T-cell (primary cell): ENCODE measurements at regions not wholly inside any gene's neighbourhood (a gene's known extent, or its start where the extent isn't known, plus 50 kb on each side); places are given as distances from the start of the nearest gene placed in this dataset.

Source experiments
- ATAC-seq, 4 experiments: fragments of 200-7000 bp in 3 of 4; fragments of 150-1000 bp in 1 of 4; cut with Tn5 transposase; replicated peaks in 1 of 4; 1 replicate in 3 of 4; 2 replicates in 1 of 4; pipeline ENCODE4 v1.10.0; 2021; ENCODE audit warnings: moderate library complexity in 3 of 4, mild to moderate bottlenecking in 2 of 4, moderate number of reproducible peaks in 1 of 4
- CTCF ChIA-PET, 2 donors: fragments of 300-600 bp; sonication (Branson Sonifier 250); formaldehyde crosslinking; loops; one replicate each; lab custom pipeline; 2022; ENCODE audit warnings: antibody characterized with exemption in 2 of 2; lab: Charles Lee
- POLR2A ChIA-PET, 2 donors: fragments of 300-600 bp; sonication (Branson Sonifier 250); formaldehyde crosslinking; loops; one replicate each; lab custom pipeline; 2022; ENCODE audit warnings: antibody characterized with exemption in 2 of 2; lab: Charles Lee
- DNase-seq, 35 experiments: peaks; one replicate each; pipeline versions ENCODE4 v3.0.0 to v3.0.0-alpha.2; 2013 to 2023
- H3K27ac ChIP-seq: one replicate; pipeline ENCODE4 v1.5.1; 2013; ENCODE audit warnings: low read length
- H3K27me3 ChIP-seq, 2 experiments: replicated peaks in 1 of 2; 1 replicate in 1 of 2; 2 replicates in 1 of 2; pipeline versions ENCODE4 v1.6.1 to v1.7.0; 2013; ENCODE audit warnings: low read length in 1 of 2, mixed read lengths in 1 of 2; ENCODE audit not compliant: control insufficient read depth in 2 of 2, insufficient read depth in 2 of 2; ENCODE audit errors: extremely low read depth in 1 of 2
- H3K36me3 ChIP-seq, 2 donors: 1 replicate in 1 of 2; 2 replicates in 1 of 2; pipeline versions ENCODE4 v1.6.1 to v1.7.0; 2013; ENCODE audit warnings: low read length in 1 of 2; ENCODE audit not compliant: control insufficient read depth in 2 of 2, insufficient read depth in 1 of 2; ENCODE audit errors: extremely low read depth in 1 of 2
- H3K4me1 ChIP-seq, 2 experiments: 1 replicate in 1 of 2; 2 replicates in 1 of 2; pipeline versions ENCODE4 v1.6.1 to v1.7.0; 2013; ENCODE audit warnings: low read length in 2 of 2, mixed read lengths in 1 of 2; ENCODE audit not compliant: insufficient read depth in 2 of 2, control insufficient read depth in 1 of 2; ENCODE audit errors: extremely low read depth in 1 of 2
- H3K4me3 ChIP-seq, 2 donors: 1 replicate in 1 of 2; 2 replicates in 1 of 2; pipeline versions ENCODE4 v1.5.1 to v1.7.0; 2013; ENCODE audit warnings: mild to moderate bottlenecking in 2 of 2, low read length in 1 of 2, moderate library complexity in 1 of 2; ENCODE audit not compliant: control insufficient read depth in 1 of 2; ENCODE audit errors: extremely low read depth in 1 of 2
- H3K9me3 ChIP-seq: 2 replicates; pipeline ENCODE4 v1.7.0; 2013
- H3K27ac Mint-ChIP-seq, 2 donors: one replicate each; pipeline ENCODE4 v1.8.0; 2020 to 2021; ENCODE audit warnings: mild to moderate bottlenecking in 2 of 2, mixed read lengths in 2 of 2
- H3K27me3 Mint-ChIP-seq, 2 donors: one replicate each; pipeline ENCODE4 v1.8.0; 2021 to 2022; ENCODE audit warnings: mixed read lengths in 2 of 2
- H3K36me3 Mint-ChIP-seq: one replicate; pipeline ENCODE4 v1.8.0; 2021; ENCODE audit warnings: mixed read lengths
- H3K4me1 Mint-ChIP-seq, 3 donors: one replicate each; pipeline ENCODE4 v1.8.0; 2020 to 2022; ENCODE audit warnings: mixed read lengths in 3 of 3, mild to moderate bottlenecking in 1 of 3
- H3K4me3 Mint-ChIP-seq, 3 donors: one replicate each; pipeline ENCODE4 v1.8.0; 2020 to 2022; ENCODE audit warnings: mild to moderate bottlenecking in 3 of 3, mixed read lengths in 3 of 3, moderate library complexity in 3 of 3
- H3K9me3 Mint-ChIP-seq, 3 donors: one replicate each; pipeline ENCODE4 v1.8.0; 2020 to 2022; ENCODE audit warnings: mixed read lengths in 3 of 3
- WGBS: methylation state at CpG from one replicate; pipeline ENCODE4 v1.1.5; 2013; ENCODE audit warnings: missing lambda C conversion rate; ENCODE audit not compliant: insufficient coverage; 5-methylcytosine and 5-hydroxymethylcytosine counted together

DNA sequence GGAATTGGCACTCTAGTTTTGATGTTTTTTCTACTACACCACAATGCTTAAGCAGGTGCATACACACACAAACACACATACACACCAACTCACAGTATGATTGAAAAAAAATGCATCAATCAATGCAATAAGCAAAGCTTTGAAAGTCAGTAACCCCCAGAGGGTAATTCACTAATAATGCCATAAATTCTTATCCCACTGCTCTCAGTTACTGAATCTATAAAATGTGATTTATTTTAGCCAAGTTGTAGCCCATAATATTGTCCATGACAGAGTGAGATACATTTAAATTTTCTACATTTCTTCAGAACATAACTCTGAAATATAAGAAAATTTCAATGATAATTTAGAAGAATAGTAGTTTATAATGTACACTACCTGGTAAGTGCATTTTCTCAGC, 87.9 kb downstream of the LIG4 start:
- Mint-ChIP-seq H3K36me3 (no peaks in the 10 kb centered on the region), H3K27ac (no peak overlapping the region), H3K9me3 (no peaks in the 10 kb centered on the region), H3K4me1 (no peaks in the 10 kb centered on the region), H3K4me3 (no peak overlapping the region), H3K27me3 (peaks cover 6 to 9% of the 10 kb centered on the region in 2 donors)
- ATAC-seq (no peak), DNase-seq (no peak)
- no peaks in the 10 kb centered on the region for H3K4me1 ChIP-seq
- no peak overlapping the region for H3K27ac ChIP-seq
- ChIA-PET CTCF (no interaction called here), POLR2A (no interaction called here)
- no peaks in the 10 kb centered on the region for H3K36me3 ChIP-seq
- no peaks in the 10 kb centered on the region for H3K27me3 ChIP-seq
- no peak overlapping the region for H3K4me3 ChIP-seq
- no peaks in the 10 kb centered on the region for H3K9me3 ChIP-seq

DNA sequence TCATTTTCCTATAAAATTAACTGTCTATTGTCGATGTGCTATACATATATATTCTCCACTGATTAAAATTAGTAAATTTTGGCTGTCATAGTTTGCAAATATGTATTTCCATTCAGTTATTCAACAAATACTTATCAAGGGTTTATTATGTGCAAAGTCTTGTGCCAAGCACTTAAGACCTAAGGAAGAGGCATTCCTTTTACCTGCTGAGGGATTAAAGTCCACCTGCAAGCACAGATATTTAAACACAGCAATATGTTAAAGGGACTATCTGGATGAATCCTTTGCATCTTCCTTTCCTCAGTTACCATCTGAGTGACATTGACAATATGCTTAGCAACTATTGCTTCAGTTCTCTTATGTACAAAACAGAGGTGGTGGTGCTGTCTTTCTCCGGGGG, 89.3 kb downstream of the LIG4 start:
- Mint-ChIP-seq H3K36me3 (no peaks in the 10 kb centered on the region), H3K27me3 (peaks cover 6 to 9% of the 10 kb centered on the region in 2 donors), H3K4me1 (no peaks in the 10 kb centered on the region), H3K9me3 (no peaks in the 10 kb centered on the region), H3K4me3 (no peak overlapping the region), H3K27ac (no peak overlapping the region)
- Histone ChIP-seq H3K27me3 (no peaks in the 10 kb centered on the region), H3K4me1 (no peaks in the 10 kb centered on the region), H3K4me3 (no peak overlapping the region), H3K9me3 (no peaks in the 10 kb centered on the region), H3K27ac (no peak overlapping the region), H3K36me3 (no peaks in the 10 kb centered on the region)
- DNase-seq (no peak), ATAC-seq (no peak)
- ChIA-PET POLR2A (no interaction called here), CTCF (no interaction called here)
- WGBS: 100% methylated on average over 1 of the region's 2 CpGs

DNA sequence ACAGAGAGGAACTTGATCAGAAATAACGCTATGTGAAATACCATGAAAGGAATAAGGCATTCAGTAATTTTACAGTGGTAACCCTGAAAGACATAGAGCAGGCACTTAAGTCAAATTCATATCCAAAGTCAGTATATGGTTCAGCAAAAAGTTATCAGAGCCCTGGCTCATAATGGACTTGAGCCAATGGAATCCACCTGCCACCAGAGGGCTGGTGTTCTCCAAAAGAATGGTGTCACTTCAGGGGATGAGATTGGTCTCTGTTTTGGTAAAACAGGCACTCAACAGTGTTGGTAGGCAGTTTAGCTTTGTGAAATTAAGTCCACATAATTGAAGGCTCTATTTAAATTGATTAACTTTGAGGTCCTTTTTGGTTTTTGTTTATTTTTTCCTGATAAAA, 93.9 kb downstream of the LIG4 start:
- no peak overlapping the region for H3K27ac Mint-ChIP-seq
- no peaks in the 10 kb centered on the region for H3K4me1 Mint-ChIP-seq
- H3K4me3 Mint-ChIP-seq: no peak overlapping the region
- ChIA-PET CTCF (no interaction called here), POLR2A (no interaction called here)
- no peaks in the 10 kb centered on the region for H3K36me3 Mint-ChIP-seq
- 71% methylated on average over 1 of the region's 1 CpG for WGBS
- H3K4me3 ChIP-seq: no peak overlapping the region
- no peaks in the 10 kb centered on the region for H3K36me3 ChIP-seq
- DNase-seq: no peak
- no peaks in the 10 kb centered on the region for H3K27me3 ChIP-seq
- ATAC-seq: no peak
- H3K9me3 Mint-ChIP-seq: no peaks in the 10 kb centered on the region
- H3K27ac ChIP-seq: no peak overlapping the region
- H3K27me3 Mint-ChIP-seq: peaks cover 6 to 7% of the 10 kb centered on the region in 2 donors
- H3K4me1 ChIP-seq: no peaks in the 10 kb centered on the region
- no peaks in the 10 kb centered on the region for H3K9me3 ChIP-seq

DNA sequence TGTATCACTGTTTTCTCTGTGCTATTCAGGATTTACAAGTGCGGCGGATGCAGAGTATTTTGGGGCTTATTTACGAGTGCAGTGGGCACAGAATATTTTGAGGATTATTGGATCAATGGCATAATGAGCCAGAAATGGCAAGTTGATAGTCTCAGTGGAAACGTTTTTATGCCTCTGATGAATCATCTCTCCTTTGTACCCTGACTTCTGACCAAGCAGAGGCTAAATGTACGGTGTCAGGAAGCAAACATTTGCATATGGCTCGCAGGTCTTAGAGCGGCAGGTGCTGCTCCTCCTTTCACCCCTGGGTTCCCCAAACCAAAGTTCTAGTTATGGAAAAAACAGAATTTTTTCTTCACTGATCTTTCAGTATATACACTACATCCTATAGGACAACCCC, 94.5 kb downstream of the LIG4 start:
- H3K9me3 Mint-ChIP-seq: no peaks in the 10 kb centered on the region
- H3K4me3 Mint-ChIP-seq: no peak overlapping the region
- no peaks in the 10 kb centered on the region for H3K9me3 ChIP-seq
- no peaks in the 10 kb centered on the region for H3K27me3 ChIP-seq
- WGBS: 45% methylated on average over 5 of the region's 7 CpGs
- no peak for ATAC-seq
- POLR2A ChIA-PET: no interaction called here
- no peaks in the 10 kb centered on the region for H3K36me3 Mint-ChIP-seq
- no peak for DNase-seq
- H3K36me3 ChIP-seq: no peaks in the 10 kb centered on the region
- peaks cover 6 to 7% of the 10 kb centered on the region in 2 donors for H3K27me3 Mint-ChIP-seq
- no peak overlapping the region for H3K27ac ChIP-seq
- H3K4me1 Mint-ChIP-seq: no peaks in the 10 kb centered on the region
- no peaks in the 10 kb centered on the region for H3K4me1 ChIP-seq
- H3K4me3 ChIP-seq: no peak overlapping the region
- CTCF ChIA-PET: no interaction called here
- no peak overlapping the region for H3K27ac Mint-ChIP-seq

DNA sequence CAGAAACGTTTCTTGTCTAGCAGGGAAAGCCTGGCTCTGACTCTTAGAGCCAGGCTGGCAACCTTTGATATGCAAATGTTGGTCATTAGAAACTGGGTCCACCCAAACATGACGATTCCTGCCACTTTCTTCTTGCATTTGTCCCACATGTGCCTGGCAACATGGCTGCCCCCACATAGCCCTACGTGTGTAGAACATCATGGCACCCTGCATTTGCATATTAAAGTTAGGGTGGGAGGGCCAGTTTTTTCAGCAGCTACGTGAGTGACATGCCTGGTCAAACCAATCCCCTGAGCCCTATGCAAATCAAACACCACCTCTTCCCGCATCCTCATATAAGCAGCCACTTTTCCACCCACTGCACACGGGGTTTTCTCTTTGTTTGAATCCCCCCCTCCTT, 95.0 kb downstream of the LIG4 start:
- no peaks in the 10 kb centered on the region for H3K9me3 ChIP-seq
- Mint-ChIP-seq H3K27me3 (peaks cover 6 to 7% of the 10 kb centered on the region in 2 donors), H3K9me3 (no peaks in the 10 kb centered on the region), H3K27ac (no peak overlapping the region), H3K4me3 (no peak overlapping the region), H3K36me3 (no peaks in the 10 kb centered on the region), H3K4me1 (no peaks in the 10 kb centered on the region)
- H3K36me3 ChIP-seq: no peaks in the 10 kb centered on the region
- DNase-seq: no peak
- no peak overlapping the region for H3K4me3 ChIP-seq
- no peak for ATAC-seq
- 58% methylated on average over 3 of the region's 6 CpGs for WGBS
- ChIA-PET CTCF (no interaction called here), POLR2A (no interaction called here)
- H3K4me1 ChIP-seq: no peaks in the 10 kb centered on the region
- H3K27ac ChIP-seq: no peak overlapping the region
- no peaks in the 10 kb centered on the region for H3K27me3 ChIP-seq

- no peak overlapping the region for H3K4me3 ChIP-seq
- Mint-ChIP-seq H3K9me3 (no peaks in the 10 kb centered on the region), H3K27me3 (peaks cover 0 to 14% of the 10 kb centered on the region in 2 donors), H3K27ac (no peak overlapping the region), H3K4me3 (no peak overlapping the region), H3K4me1 (no peaks in the 10 kb centered on the region), H3K36me3 (no peaks in the 10 kb centered on the region)
- H3K27me3 ChIP-seq: no peaks in the 10 kb centered on the region
- ATAC-seq (no peak), DNase-seq (no peak)
- no peaks in the 10 kb centered on the region for H3K36me3 ChIP-seq
- no peak overlapping the region for H3K27ac ChIP-seq
- no peaks in the 10 kb centered on the region for H3K4me1 ChIP-seq
- WGBS: 38% methylated on average over 1 of the region's 1 CpG
- CTCF ChIA-PET: no interaction called here
- POLR2A ChIA-PET: no interaction called here
- no peaks in the 10 kb centered on the region for H3K9me3 ChIP-seq
Observed at GRCh38 chr13:108115738-108116137, 99.6 kb downstream of the LIG4 start.

DNA sequence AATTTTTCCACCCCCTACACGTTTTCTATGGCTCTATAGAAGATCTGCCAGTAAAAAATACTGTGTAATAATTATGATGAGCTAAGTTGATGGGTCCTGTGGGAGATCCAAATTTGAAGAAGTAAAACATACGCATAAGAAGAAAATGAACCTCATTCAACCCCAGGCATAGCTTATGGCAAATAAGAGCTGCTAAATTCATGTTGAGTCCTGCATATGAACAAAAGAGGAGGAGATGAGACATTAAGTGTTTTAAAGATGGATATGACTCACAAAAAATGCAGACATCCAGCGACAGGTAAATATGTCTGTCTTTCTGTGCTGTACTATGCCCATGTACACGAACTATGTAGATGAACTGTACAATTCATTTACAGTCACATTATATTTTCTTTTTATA, 101.9 kb downstream of the LIG4 start:
- no peaks in the 10 kb centered on the region for H3K9me3 ChIP-seq
- Mint-ChIP-seq H3K27me3 (peaks cover 0 to 9% of the 10 kb centered on the region in 2 donors), H3K36me3 (no peaks in the 10 kb centered on the region), H3K4me1 (no peaks in the 10 kb centered on the region), H3K4me3 (no peak overlapping the region), H3K27ac (no peak overlapping the region), H3K9me3 (no peaks in the 10 kb centered on the region)
- H3K27me3 ChIP-seq: no peaks in the 10 kb centered on the region
- ATAC-seq (no peak), DNase-seq (no peak)
- H3K4me1 ChIP-seq: no peaks in the 10 kb centered on the region
- ChIA-PET CTCF (no interaction called here), POLR2A (no interaction called here)
- H3K27ac ChIP-seq: no peak overlapping the region
- no peaks in the 10 kb centered on the region for H3K36me3 ChIP-seq
- no peak overlapping the region for H3K4me3 ChIP-seq
- no CpG with 5 or more reads among the region's 4 CpGs for WGBS
